PFSK-1 (cell line): ENCODE measurements at regions not wholly inside any gene's neighbourhood (a gene's known extent, or its start where the extent isn't known, plus 50 kb on each side); places are given as distances from the start of the nearest gene placed in this dataset.

Experiments used
- FOXP2 ChIP-seq: optimal IDR thresholded peaks from 2 replicates; pipeline ENCODE3; 2011; ENCODE audit warnings: borderline replicate concordance, control low read depth, inconsistent platforms; ENCODE audit not compliant: insufficient read depth; ENCODE audit errors: extremely low read length, extremely low read depth
- POLR2AphosphoS5 ChIP-seq: IDR thresholded peaks from 2 replicates; pipeline ENCODE4 v1.6.1; 2012; ENCODE audit warnings: low read depth, mild to moderate bottlenecking, control low read depth, low read length, moderate library complexity
- REST ChIP-seq, 2 experiments: IDR thresholded peaks; 2 replicates each; pipeline versions ENCODE4 v1.6.1 to v1.8.0; 2011 to 2012; ENCODE audit warnings: low read depth in 2 of 2, low read length in 2 of 2, control low read depth in 1 of 2, inconsistent platforms in 1 of 2, mild to moderate bottlenecking in 1 of 2, moderate library complexity in 1 of 2; ENCODE audit not compliant: insufficient read depth in 1 of 2
- SIN3A ChIP-seq: IDR thresholded peaks from 2 replicates; pipeline ENCODE4 v1.6.1; 2012; ENCODE audit warnings: mild to moderate bottlenecking, low read length, moderate library complexity, borderline replicate concordance; ENCODE audit not compliant: insufficient read depth
- TAF1 ChIP-seq: IDR thresholded peaks from 2 replicates; pipeline ENCODE4 v1.6.1; 2012; ENCODE audit warnings: low read length, control low read depth, borderline replicate concordance; ENCODE audit not compliant: insufficient read depth

- TF ChIP-seq REST (IDR thresholded peaks at IDR 0.05; ENCODE audit: insufficient read depth in 1 of 2, low read depth in 2 of 2, low read length in 2 of 2) (no peak), POLR2AphosphoS5 (no peak)
Measured at GRCh38 chr2:13353083-13353482, 636.3 kb downstream of the TRIB2 start.

- no peak for TF ChIP-seq TAF1
- no peak for TF ChIP-seq REST (IDR thresholded peaks at IDR 0.05; ENCODE audit: insufficient read depth in 1 of 2, low read depth in 2 of 2, low read length in 2 of 2)
- no peak for TF ChIP-seq SIN3A
- TF ChIP-seq POLR2AphosphoS5, result no peak
- no peak for TF ChIP-seq FOXP2
Measured at GRCh38 chr2:13354031-13354430, 637.3 kb downstream of the TRIB2 start.

- no peak for TF ChIP-seq POLR2AphosphoS5
- TF ChIP-seq FOXP2, result no peak
- no peak for TF ChIP-seq TAF1
- no peak for TF ChIP-seq REST (IDR thresholded peaks at IDR 0.05; ENCODE audit: insufficient read depth in 1 of 2, low read depth in 2 of 2, low read length in 2 of 2)
- TF ChIP-seq SIN3A, result no peak
Measured at GRCh38 chr2:13390676-13391075, 673.9 kb downstream of the TRIB2 start.

GRCh38 chr2:13401312-13401711 lies 684.6 kb downstream of the TRIB2 start:
- TF ChIP-seq FOXP2, result no peak
- TF ChIP-seq SIN3A, result no peak
- no peak for TF ChIP-seq POLR2AphosphoS5
- no peak for TF ChIP-seq REST (IDR thresholded peaks at IDR 0.05; ENCODE audit: insufficient read depth in 1 of 2, low read depth in 2 of 2, low read length in 2 of 2)
- TF ChIP-seq TAF1, result no peak

- TF ChIP-seq POLR2AphosphoS5 (no peak), REST (IDR thresholded peaks at IDR 0.05; ENCODE audit: insufficient read depth in 1 of 2, low read depth in 2 of 2, low read length in 2 of 2) (no peak), SIN3A (no peak), TAF1 (no peak), FOXP2 (no peak)
Measured at GRCh38 chr2:13413989-13414388, 697.3 kb downstream of the TRIB2 start.
